PC-9 (cell line): ENCODE measurements at regions not wholly inside any gene's neighbourhood (a gene's known extent, or its start where the extent isn't known, plus 50 kb on each side); places are given as distances from the start of the nearest gene placed in this dataset.

Experiments
- EZH2 ChIP-seq: fragments of 200-600 bp; sonication (generic); IDR thresholded peaks from 2 replicates; pipeline ENCODE4 v1.8.0; 2017; ENCODE audit warnings: antibody characterized with exemption, low read depth
- TF ChIP-seq, protein P1 (sequence below): fragments of 200-600 bp; sonication (generic); conservative IDR thresholded peaks from 2 replicates; pipeline ENCODE4 v1.6.1; 2017; ENCODE audit warnings: mixed run types, antibody characterized with exemption, mild to moderate bottlenecking, moderate library complexity

DNA sequence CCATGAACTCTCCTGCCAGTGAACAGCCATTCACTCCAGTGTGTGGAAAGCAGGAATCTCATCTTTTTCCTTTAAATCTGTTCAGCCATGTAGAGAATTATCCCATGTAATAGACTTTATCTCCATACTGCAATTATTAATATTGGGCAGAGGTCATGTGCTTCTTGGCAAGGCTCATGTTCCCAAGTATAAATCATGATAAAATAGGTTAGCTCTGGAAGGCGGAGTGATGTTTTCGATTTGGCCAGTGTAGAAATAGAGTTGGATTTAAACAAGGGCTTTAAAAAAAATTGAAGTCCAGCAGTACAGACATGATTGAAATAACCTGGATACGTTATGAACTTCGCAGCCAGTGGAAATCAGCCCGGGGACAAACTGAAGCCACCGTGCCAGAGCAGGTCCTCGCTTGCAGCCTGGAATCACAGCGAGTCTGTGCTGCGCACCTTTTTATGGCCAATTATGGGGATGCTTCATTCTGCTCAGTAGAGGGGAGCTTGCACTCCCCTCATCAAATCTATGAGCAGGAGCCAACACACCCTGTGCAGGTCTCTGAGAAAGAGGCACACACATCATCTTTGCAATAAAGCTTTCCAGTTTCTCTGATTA lies 654.0 kb upstream of the MKI67 start:
- TF ChIP-seq, protein P1, sequence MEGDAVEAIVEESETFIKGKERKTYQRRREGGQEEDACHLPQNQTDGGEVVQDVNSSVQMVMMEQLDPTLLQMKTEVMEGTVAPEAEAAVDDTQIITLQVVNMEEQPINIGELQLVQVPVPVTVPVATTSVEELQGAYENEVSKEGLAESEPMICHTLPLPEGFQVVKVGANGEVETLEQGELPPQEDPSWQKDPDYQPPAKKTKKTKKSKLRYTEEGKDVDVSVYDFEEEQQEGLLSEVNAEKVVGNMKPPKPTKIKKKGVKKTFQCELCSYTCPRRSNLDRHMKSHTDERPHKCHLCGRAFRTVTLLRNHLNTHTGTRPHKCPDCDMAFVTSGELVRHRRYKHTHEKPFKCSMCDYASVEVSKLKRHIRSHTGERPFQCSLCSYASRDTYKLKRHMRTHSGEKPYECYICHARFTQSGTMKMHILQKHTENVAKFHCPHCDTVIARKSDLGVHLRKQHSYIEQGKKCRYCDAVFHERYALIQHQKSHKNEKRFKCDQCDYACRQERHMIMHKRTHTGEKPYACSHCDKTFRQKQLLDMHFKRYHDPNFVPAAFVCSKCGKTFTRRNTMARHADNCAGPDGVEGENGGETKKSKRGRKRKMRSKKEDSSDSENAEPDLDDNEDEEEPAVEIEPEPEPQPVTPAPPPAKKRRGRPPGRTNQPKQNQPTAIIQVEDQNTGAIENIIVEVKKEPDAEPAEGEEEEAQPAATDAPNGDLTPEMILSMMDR = no peak
- no peak for TF ChIP-seq EZH2
